NCI-H1105 treated with DMSO at 0.1 percent for 48 hours (cell line): ENCODE measurements at regions not wholly inside any gene's neighbourhood (a gene's known extent, or its start where the extent isn't known, plus 50 kb on each side); places are given as distances from the start of the nearest gene placed in this dataset.

Experiments
- DNase-seq: peaks from one replicate; lab custom pipeline; 2025; lab: John Stamatoyannopoulos, UW

GRCh38 chr9:89793124-89793495, 188.3 kb downstream of the GADD45G start:
- DNase-seq = no peak

- no peak for DNase-seq
These were observed 188.7 kb downstream of the GADD45G start for GRCh38 chr9:89793551-89793950.

DNA sequence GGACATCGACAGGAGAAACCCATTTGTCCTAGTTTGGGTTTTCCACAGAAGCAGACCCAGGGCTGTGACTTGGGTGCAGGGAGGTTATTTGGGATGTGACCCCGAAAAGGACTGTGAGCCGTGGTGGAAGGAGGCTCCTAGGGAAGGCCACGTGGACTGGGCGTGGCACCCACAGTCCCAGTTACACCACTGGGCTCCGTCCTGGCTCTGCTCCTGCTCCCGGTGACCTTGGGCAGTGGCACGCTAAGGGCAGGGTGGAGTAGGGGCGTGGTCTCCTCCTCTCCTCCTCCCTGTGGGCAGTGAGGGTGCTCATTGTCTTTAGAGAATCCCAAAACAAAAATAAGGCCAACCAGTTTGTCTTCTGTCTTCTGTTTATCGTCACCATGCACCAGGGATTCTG, 190.1 kb downstream of the GADD45G start:
- DNase-seq = no peak

DNA sequence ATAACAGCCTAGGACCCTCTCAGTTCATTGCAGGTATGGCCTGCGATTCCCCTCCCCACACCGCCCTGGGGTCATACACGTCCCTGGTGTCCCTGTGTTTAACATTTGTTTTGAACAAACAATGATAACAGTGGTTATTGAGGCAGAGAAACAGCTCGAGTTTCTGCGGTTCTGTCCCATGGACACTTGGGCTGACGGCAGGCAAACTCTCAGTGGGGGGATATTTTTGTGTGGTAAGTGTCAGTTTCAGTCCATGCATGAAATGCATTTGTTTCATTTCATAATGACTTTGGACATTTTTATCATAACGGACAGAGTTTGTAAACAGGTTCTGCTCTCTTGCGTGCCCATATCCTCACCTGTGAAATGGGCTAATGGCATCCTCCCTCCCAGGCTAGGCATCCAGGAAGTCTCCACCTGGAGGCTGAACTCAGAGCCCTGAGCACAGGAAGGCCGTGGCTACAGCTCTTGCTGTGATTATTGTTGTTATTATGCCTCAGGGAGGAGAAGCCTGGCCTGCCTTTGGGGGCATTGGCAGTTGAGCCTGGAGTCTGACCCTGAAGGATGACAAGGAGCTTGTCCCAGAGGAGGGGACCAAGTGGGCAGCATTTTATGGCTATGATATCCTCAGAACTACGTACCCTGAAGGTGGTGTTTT, 190.9 kb downstream of the GADD45G start:
- no peak for DNase-seq

GRCh38 chr9:89796606-89797005, 191.8 kb downstream of the GADD45G start:
- no peak for DNase-seq

DNA sequence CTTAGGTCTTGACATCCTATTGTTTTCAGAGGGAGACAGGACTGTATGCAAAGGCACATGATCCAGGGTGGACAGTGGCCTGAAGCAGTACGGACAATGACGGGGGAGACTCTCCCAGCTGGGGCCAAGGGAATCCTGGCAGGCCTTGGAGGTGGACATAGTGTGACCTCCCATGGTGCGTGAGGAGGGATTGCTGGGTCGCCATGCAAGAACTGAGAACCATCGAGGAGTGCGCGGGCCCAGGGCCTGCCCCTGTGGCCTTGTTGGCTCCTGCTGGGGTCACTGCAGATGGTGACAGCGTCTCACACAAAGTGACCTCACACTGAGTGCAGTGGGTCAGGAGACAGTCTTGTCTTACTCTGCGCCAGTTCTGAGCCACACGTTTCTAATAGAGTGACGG, 192.4 kb downstream of the GADD45G start:
- DNase-seq = no peak

DNA sequence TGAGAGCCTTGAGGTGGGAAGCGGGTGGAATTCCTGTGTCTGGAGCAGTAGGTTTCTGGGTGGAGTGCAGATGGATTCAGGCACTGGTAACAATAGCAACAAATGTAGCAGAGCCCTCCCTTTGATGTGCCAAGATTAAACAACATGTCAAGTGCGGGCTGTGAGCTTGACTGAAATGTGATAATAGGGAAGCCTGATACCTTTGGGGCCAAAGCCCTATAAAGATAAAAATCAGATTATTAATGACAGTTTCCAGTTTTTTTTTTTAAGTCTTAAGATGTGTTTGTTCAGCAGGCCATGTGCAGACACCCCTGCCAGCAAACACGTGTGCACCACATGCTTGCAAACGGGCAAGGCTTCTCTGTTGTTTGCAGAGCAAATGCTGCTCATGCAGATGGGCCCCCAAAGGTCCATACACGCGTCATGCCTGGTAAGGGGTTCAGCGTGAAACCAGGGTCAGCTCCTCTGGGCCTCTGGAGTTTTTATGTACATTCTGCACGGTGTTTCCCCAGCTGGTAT, 193.2 kb downstream of the GADD45G start:
- DNase-seq = peak; percentile 46

GRCh38 chr9:89798547-89799120, 193.8 kb downstream of the GADD45G start:
- no peak for DNase-seq

DNA sequence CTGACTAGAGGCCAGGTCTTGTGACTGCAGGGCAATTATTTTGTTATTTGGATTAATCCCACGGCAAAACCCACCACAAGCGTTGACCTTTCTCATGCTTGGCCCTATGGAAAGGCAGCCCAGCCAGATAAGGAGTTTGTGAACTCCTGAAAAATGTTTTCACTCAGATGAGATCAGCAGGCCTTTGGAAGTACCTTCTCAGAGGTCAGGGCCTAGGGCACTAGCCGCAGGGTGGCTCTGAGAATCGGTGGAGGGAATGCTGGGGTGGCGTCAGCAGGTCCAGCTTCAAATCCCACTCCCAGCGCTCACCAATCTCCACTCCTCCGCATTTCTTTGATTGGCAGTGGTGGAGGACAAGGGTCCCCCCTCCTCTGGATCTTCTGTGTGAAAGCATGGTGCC, 194.4 kb downstream of the GADD45G start:
- DNase-seq = no peak

- no peak for DNase-seq
These were observed 195.0 kb downstream of the GADD45G start for GRCh38 chr9:89799766-89800165.

DNA sequence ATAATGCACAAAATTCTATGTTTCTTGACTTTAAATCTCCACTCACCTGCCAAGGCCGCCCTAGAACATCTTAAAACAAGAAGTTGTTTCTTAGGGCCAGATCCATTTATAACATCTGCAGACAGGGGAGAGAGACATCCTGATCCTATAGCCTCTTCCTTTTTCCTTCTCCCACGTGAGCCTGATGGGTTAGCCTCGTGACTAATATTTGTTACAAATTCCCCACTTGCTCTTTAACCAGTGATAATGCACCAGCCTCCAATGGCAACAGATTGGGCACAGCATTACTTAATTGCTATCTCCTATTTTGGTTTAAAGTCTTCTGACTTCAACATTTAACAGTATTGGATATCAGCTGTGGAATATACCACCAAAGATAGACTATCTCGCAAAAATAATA, 196.5 kb downstream of the GADD45G start:
- DNase-seq = no peak

DNA sequence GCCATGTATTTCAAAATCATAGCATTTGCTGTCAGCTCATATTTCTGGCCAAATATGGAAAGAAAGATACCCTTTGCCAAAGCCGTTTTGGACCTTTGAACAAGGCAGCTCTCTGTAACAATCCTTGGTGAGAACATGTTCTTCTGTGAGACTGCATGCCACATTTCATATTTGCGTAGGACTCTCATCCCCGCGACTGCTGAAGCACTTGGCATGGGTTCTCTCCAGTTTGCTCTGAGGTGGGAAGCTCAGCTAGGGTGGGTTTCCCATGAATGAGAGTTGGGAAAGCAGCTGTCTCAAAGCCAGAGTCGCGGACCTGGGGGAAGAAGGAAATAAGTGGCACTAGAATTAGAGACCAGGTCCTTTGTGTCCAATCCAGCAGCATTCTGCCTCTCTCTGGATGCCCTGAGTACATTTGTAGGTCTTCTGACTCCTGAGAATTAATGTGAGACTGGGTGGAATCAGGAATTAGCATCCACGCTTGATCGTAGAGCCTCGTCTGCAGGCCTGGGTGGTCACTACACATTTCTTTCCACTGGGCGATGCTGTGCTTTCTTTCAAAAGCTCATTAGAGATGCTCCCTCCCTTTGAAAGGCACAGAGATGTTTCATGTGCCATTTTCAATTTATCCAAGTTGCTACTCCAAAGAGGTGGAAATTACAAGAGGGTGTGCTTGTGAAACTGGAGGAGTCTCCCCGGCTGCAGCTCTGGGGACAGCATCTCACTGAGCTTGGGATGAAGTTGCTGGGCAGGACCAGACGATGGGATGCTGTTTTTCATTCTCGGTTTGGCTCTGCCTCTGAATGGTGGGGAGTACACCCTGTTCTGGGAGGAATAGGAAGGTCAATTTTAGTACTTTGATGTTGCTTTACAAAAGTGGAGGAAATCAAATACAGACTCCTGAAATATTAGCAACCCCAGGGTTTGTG, 197.2 kb downstream of the GADD45G start:
- no peak for DNase-seq

GRCh38 chr9:89802781-89803355, 198.1 kb downstream of the GADD45G start:
- DNase-seq = peak; percentile 13

DNA sequence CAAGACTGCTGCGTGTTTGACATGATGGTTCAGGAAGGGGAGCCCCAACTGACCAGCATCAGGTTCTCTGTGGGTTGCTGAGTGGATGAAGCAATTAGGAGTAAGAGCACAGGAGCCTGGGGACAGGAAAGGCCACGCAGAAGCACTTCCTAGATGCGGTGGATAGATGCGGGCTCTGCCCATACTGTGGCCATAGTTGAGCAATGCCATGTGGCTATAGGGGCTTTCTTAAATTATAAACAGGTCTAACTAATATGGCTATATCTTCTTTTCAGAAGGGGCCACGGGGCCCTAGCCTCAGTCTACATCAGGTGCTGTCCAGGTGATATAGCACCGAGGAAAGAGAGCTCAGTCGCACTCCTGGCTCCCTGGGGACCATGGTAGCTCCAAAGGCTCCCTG, 198.6 kb downstream of the GADD45G start:
- DNase-seq = no peak

DNA sequence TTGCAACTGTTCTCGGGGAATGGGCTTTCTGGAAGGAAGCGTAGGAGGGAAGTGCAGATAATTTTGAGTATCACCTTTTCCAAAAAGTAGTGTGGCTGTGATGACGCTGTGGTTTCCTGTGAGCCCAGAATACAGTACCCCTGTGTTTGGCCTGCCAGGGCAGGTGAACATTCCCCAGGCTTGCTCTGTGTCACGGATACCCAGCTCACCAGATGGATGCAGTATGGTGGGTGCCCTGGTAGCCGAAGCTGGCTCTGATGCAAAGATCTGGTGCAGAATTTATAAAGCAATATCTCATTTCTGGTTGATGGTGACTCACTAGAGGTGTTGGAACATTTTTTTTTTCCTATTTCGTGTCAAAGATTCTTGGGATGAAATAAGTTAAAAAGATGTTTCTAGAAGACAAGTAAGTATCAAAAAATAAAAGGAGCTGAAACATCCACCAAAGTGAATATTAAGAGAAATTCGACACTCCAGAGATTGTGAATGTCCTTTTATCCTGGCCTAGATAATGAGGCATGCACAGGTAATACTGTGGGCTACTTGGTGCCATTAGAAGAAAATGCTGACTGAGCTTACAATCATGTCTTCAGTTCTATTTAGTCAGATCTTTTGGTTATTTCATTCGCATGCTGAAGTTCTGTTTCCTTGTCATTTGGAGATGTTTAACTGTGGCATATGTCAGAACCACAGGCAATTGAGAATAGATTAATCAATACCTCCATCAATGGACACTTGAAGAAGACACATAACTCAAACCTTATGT, 200.1 kb downstream of the GADD45G start:
- no peak for DNase-seq

DNA sequence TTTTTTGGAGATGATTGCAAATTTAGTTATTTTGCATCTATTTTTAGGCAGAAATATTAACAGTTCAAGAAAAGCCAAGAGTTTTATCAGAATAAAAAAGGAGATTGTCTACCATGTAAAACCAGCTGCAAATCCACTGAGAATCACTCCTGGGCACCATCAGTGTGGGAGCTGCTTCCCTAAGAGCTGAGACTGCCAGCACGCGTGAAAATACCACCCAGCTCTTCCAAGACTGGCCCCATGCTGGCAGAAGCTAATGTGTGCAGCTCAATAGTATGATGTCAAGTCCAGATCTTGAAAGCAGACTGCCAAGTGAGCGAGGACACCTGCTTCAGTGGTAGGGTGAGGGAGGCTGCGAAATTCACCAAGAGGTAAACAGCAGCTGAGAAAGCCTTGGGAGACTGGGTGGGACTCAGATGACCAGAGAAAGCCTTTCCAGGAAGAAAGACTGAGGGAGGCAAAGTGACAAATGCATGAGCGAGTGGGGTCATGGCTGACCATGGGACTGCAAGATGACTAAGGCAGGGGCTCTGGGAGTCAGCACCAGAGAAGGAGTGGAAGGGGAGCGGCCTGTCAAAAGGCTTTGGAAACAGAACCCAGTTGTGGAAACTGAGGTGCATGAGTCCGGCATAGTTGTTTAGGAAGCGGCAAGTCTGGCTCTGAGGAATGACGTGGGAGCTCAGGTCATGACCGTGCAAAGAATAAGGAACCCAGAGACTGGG, 200.9 kb downstream of the GADD45G start:
- DNase-seq = no peak

DNA sequence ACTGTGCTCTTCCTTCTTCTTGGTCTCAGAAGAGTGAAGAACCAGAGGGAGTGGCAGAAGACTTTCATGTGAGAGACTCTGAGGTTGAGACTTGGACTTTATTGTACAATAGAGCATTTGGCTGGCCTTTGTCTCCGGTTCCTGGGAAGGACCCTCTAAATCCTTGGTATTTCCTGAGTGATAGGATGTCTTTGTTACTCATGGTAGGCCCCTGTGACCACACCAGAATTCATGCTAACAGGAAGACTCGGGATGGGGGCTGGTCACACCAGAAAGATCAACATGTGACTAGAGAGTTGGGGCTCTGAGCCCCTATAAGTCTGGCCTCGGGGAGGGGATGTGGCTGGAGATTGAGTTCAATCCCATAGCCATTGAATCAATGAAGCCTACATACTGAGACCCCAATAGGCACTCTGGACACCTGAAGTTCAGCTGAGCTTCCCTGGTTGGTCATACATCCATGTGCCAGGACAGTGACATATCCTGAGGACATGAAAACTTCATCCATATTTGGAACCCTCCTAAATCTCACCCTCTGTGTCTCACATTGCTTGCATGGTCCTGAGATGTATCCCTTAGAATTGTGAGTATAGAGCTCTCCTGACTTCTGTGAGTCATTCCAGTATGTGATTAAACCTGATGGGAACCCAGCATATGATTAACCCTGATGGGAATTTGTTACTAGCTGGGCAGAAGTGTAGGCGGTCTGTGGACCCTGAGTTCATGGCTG, 201.7 kb downstream of the GADD45G start:
- DNase-seq = no peak

DNA sequence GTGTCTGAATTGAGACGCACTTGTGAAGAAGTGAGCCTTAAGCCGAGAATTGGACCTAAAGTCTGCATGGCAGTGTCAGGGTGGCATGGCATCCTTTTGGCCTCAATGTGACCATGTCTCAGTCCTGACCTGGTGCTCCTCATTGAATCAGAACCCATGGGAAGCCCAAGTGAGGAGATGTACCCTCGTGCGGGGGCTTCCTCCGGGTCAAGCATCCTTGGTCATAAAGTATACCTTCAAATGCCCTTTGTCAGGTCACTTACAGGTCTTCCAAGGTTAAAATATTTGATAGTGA, 202.2 kb downstream of the GADD45G start:
- no peak for DNase-seq

- DNase-seq = no peak
These were observed 202.9 kb downstream of the GADD45G start for GRCh38 chr9:89807682-89808075.

DNA sequence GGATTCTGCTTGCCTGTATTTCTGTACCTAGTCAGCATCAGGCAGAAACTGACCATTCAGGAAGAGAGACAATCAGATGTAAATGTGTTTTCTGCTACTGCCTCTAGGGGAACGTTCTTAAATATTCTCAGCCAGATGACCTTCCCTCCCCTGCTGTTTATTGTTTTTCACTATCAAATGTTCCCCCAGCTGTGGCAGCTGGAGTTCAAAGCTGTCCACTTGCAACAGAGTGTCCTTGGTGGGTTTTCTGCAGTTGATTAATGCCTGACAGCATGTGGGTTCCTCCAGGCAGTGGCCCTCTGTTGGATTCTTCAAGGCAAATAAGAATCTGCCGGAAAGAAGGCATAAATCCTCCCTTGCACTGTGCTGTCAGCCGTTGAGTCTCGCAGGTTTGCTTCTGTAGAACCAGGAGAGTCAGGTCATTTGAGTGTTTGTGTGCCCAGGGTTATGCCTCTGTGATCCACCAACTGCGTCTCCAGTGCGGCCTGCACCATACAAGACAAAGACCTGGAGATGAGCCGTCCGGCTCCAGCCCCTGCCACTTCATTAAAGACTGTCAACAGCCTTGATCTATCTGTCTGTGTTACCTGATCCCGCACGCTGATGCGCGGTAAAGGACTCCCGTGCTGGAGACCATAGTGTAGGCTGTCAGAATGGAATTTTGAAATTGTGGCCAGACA, 203.4 kb downstream of the GADD45G start:
- DNase-seq = no peak
